ENCODE measurements at regions not wholly inside any gene's neighbourhood (a gene's known extent, or its start where the extent isn't known, plus 50 kb on each side); places are given as distances from the start of the nearest gene placed in this dataset.
A peak's percentile ranks its signal among the peaks of the same experiment; 100 is the strongest.

DNA sequence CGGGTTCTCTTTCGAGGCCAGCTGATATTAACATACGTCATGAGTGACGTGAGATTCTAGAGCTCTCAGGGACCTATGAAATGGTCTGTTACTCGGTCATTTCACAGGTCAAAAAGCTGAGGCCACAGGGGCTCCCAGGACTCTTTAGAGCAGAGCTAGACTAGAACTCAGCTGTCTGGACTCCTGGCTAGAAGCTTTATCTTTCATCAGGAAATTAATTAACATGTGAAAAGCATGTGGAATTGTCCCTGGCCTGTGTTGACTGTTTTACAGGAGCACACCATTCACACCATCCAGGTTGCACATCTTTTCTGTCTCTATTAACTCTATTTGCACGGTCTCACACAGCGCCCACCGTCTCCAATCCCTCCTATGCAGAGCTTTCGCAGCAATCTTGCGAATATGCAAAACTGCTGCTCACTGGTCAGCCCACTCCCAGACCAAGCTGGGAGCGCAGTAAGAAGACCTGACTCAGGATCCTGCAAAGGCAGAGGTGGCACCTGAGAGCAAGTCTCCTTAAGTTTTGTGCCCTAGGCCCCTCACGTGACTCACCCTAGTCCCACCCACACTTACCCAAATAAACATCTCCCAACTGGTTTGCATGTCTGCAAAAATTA, 522.5 kb downstream of the CD83 start:
- Histone ChIP-seq H3K4me1 (ENCODE audit: control insufficient read depth, insufficient read depth, low read length) (peaks cover 8% of the 10 kb centered on the region; the same call in 1 of the 2 replicates), H3K9me3 (ENCODE audit: control insufficient read depth, insufficient read depth, low read length) (no peaks in the 10 kb centered on the region), H3K36me3 (ENCODE audit: control insufficient read depth, insufficient read depth, low read length) (no peaks in the 10 kb centered on the region), H3K4me3 (ENCODE audit: low read length) (no peak overlapping the region), H3K27ac (ENCODE audit: low read length) (no peak overlapping the region), H3K27me3 (ENCODE audit: control insufficient read depth, insufficient read depth, low read length) (no peaks in the 10 kb centered on the region)
- no CpG with 5 or more reads among the region's 12 CpGs for WGBS (ENCODE audit: insufficient coverage, insufficient read length)
- DNase-seq (ENCODE audit: low read depth, low spot score) = peak; percentile 64

DNA sequence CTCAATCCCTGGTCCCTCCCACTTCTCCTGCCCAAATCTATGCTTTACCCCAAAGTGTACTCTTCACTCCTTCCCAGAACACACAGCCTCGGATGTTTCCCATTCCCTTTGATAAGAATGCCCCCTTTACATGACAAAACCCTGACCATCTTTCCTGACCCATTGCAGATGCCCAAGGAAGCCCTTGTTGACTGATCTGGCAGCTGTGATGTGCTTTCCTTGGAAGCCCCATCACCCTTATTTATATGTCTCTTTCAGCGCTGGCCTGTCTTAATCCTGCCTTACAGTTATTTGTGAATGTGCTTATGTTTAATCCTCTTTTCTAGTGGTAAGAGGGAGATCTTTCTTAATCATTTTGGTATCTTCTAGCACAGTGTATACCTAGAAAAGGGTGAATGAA, 523.1 kb downstream of the CD83 start:
- H3K36me3 ChIP-seq (ENCODE audit: control insufficient read depth, insufficient read depth, low read length) = no peaks in the 10 kb centered on the region
- H3K27ac ChIP-seq (ENCODE audit: low read length) = no peak overlapping the region
- no CpG with 5 or more reads among the region's 2 CpGs for WGBS (ENCODE audit: insufficient coverage, insufficient read length)
- no peaks in the 10 kb centered on the region for H3K27me3 ChIP-seq (ENCODE audit: control insufficient read depth, insufficient read depth, low read length)
- H3K4me1 ChIP-seq (ENCODE audit: control insufficient read depth, insufficient read depth, low read length) = peaks cover 6% of the 10 kb centered on the region; the same call in 1 of the 2 replicates
- no peaks in the 10 kb centered on the region for H3K9me3 ChIP-seq (ENCODE audit: control insufficient read depth, insufficient read depth, low read length)
- DNase-seq (ENCODE audit: low read depth, low spot score) = no peak
- H3K4me3 ChIP-seq (ENCODE audit: low read length) = no peak overlapping the region

DNA sequence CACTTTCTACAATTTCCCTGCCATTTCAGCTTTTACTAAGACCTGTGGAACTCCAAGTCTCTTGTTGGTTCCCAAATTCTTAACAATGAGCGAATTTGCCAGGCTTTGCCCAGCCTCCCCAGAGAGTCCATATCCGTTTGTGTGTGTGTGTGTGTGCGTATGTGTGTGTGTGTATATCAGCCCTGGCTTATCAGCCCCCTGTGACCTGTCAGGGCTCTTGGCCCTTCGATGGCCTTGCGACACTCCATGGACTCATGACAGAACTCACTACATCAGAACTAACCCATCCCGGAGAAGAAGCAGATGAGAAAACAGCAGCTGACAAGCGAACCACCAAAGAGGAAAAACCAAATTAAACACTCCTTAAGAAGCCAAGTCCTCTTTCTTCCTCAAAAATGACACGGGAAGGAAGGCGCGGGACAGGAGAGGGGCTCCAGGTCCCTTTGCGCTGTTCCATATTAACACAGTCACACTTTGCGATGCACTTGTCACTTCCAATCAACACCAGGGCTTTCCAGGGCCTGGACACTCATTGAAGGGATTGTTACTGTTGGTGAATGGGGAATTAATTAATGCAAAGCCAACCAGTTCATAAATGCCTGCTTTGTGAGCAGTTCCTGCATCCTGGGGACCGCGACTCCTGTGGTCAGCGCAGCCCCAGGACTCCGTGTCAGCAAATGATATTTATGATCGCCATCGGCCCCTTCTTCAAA, 524.0 kb downstream of the CD83 start:
- H3K27ac ChIP-seq (ENCODE audit: low read length) = no peak overlapping the region
- no peaks in the 10 kb centered on the region for H3K9me3 ChIP-seq (ENCODE audit: control insufficient read depth, insufficient read depth, low read length)
- no peaks in the 10 kb centered on the region for H3K36me3 ChIP-seq (ENCODE audit: control insufficient read depth, insufficient read depth, low read length)
- WGBS (ENCODE audit: insufficient coverage, insufficient read length) = no CpG with 5 or more reads among the region's 18 CpGs
- H3K27me3 ChIP-seq (ENCODE audit: control insufficient read depth, insufficient read depth, low read length) = no peaks in the 10 kb centered on the region
- DNase-seq (ENCODE audit: low read depth, low spot score) = no peak
- peaks cover 6% of the 10 kb centered on the region; the same call in 1 of the 2 replicates for H3K4me1 ChIP-seq (ENCODE audit: control insufficient read depth, insufficient read depth, low read length)
- no peak overlapping the region for H3K4me3 ChIP-seq (ENCODE audit: low read length)

DNA sequence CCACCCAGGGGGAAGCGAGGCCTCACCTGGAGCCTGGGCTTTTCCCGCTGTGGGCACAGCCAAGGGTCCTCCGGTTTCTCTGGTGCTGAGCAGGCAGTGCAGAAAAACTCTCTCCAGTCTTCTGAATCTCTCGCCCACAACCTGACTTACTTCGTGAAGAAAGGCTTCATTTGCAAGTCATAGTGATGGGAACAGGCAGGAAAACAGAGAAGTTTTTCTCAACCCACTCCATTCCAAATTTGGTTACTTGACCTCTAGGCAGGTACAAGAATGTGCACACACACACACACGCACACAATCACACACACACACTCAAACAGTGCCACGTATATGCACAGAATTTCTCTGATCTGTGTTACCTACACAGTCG, 524.5 kb downstream of the CD83 start:
- peaks cover 6% of the 10 kb centered on the region; the same call in 1 of the 2 replicates for H3K4me1 ChIP-seq (ENCODE audit: control insufficient read depth, insufficient read depth, low read length)
- DNase-seq (ENCODE audit: low read depth, low spot score) = no peak
- WGBS (ENCODE audit: insufficient coverage, insufficient read length) = no CpG with 5 or more reads among the region's 8 CpGs

DNA sequence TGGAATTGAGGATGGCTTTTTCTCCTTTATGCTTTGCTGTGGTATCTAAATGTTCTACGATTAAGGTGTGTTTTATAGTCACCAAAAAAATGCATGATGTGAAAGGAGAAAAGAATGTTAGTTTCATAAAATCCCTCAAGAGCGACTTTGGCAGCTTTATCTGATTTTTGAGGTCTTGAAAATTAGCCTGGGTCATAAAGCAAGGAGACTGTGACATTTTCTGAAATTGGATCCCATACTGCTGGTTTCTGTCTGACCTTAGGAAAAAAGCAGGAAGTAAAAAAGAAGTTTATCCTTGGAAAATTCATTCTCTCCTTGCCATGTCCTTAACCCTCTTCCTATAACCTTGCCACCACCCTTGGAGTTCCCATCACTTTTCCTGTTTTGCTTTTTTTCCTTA, 525.3 kb downstream of the CD83 start:
- no peaks in the 10 kb centered on the region for H3K27me3 ChIP-seq (ENCODE audit: control insufficient read depth, insufficient read depth, low read length)
- H3K4me1 ChIP-seq (ENCODE audit: control insufficient read depth, insufficient read depth, low read length) = peaks cover 6% of the 10 kb centered on the region; the same call in 1 of the 2 replicates
- no CpG with 5 or more reads among the region's 2 CpGs for WGBS (ENCODE audit: insufficient coverage, insufficient read length)
- H3K36me3 ChIP-seq (ENCODE audit: control insufficient read depth, insufficient read depth, low read length) = no peaks in the 10 kb centered on the region
- no peak overlapping the region for H3K27ac ChIP-seq (ENCODE audit: low read length)
- H3K9me3 ChIP-seq (ENCODE audit: control insufficient read depth, insufficient read depth, low read length) = no peaks in the 10 kb centered on the region
- no peak for DNase-seq (ENCODE audit: low read depth, low spot score)
- H3K4me3 ChIP-seq (ENCODE audit: low read length) = no peak overlapping the region

More for the DNA sequence above, 524.5 kb downstream of the CD83 start:
- Histone ChIP-seq H3K4me3 (ENCODE audit: low read length) (no peak overlapping the region), H3K36me3 (ENCODE audit: control insufficient read depth, insufficient read depth, low read length) (no peaks in the 10 kb centered on the region), H3K9me3 (ENCODE audit: control insufficient read depth, insufficient read depth, low read length) (no peaks in the 10 kb centered on the region), H3K27ac (ENCODE audit: low read length) (no peak overlapping the region), H3K27me3 (ENCODE audit: control insufficient read depth, insufficient read depth, low read length) (no peaks in the 10 kb centered on the region)

DNA sequence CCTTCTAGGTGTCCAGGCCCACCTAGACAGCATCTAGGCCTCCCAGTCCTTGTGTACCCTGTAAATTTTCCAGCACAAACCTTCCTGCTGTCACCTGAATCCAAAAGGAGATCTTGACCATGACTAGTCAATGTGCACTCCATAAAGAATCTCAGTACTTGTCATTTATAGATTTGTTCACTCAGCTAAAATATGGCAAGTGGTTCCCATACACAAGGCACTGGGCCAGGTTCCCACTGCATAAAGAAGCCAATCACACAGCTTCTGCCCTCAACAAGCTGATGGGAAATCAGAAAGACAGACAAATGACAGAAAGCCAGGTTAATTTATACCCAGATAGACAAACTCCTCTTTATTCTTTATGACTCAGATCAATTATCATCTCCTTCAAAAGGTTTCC, 526.8 kb downstream of the CD83 start:
- Histone ChIP-seq H3K4me3 (ENCODE audit: low read length) (no peak overlapping the region), H3K27ac (ENCODE audit: low read length) (no peak overlapping the region), H3K9me3 (ENCODE audit: control insufficient read depth, insufficient read depth, low read length) (no peaks in the 10 kb centered on the region), H3K4me1 (ENCODE audit: control insufficient read depth, insufficient read depth, low read length) (peaks cover 6% of the 10 kb centered on the region; the same call in 1 of the 2 replicates), H3K36me3 (ENCODE audit: control insufficient read depth, insufficient read depth, low read length) (no peaks in the 10 kb centered on the region), H3K27me3 (ENCODE audit: control insufficient read depth, insufficient read depth, low read length) (no peaks in the 10 kb centered on the region)
- no peak for DNase-seq (ENCODE audit: low read depth, low spot score)

DNA sequence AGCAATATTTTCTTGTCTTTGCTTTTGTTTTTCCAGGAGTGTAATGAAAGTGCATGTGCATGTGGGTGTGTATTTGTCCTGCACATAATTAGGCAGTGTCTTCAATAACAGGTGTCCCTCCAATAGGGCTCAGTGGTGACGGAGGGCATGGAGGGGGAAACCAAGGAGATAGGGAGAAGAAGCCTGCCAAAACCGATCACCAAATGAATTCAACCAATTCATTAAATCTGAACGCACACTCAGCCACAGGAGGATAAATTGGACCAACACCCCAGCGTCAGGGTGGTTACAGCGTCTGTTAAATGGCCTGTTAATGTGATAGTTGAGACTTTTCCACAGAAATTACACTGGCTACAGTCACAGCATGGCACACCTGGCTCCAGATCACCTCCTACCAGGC, 527.6 kb downstream of the CD83 start:
- H3K9me3 ChIP-seq (ENCODE audit: control insufficient read depth, insufficient read depth, low read length) = no peaks in the 10 kb centered on the region
- no peak overlapping the region for H3K4me3 ChIP-seq (ENCODE audit: low read length)
- no peaks in the 10 kb centered on the region for H3K36me3 ChIP-seq (ENCODE audit: control insufficient read depth, insufficient read depth, low read length)
- no CpG with 5 or more reads among the region's 5 CpGs for WGBS (ENCODE audit: insufficient coverage, insufficient read length)
- peaks cover 6% of the 10 kb centered on the region; the same call in 1 of the 2 replicates for H3K4me1 ChIP-seq (ENCODE audit: control insufficient read depth, insufficient read depth, low read length)
- H3K27ac ChIP-seq (ENCODE audit: low read length) = no peak overlapping the region
- H3K27me3 ChIP-seq (ENCODE audit: control insufficient read depth, insufficient read depth, low read length) = no peaks in the 10 kb centered on the region
- no peak for DNase-seq (ENCODE audit: low read depth, low spot score)

DNA sequence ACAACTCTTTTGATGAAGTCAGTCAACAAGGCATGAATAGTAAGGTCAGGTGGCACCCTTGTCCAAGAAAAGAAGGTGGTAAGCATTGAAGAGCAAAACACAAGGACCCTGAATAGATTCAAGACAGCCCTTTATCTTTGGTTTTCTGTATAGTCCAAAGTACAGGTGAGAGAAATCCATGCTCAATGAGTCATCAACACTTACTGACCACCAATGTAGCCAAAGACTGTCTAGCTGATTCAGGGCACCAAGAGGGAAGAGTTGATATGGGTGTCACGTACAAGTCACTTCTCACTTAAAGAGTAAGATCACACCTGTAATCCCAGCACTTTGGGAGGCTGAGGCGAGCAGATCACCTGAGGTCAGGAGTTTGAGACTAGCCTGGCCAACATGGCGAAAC, 528.3 kb downstream of the CD83 start:
- H3K27ac ChIP-seq (ENCODE audit: low read length) = no peak overlapping the region
- H3K27me3 ChIP-seq (ENCODE audit: control insufficient read depth, insufficient read depth, low read length) = no peaks in the 10 kb centered on the region
- no CpG with 5 or more reads among the region's 3 CpGs for WGBS (ENCODE audit: insufficient coverage, insufficient read length)
- no peaks in the 10 kb centered on the region for H3K9me3 ChIP-seq (ENCODE audit: control insufficient read depth, insufficient read depth, low read length)
- no peaks in the 10 kb centered on the region for H3K36me3 ChIP-seq (ENCODE audit: control insufficient read depth, insufficient read depth, low read length)
- H3K4me1 ChIP-seq (ENCODE audit: control insufficient read depth, insufficient read depth, low read length) = peaks cover 3% of the 10 kb centered on the region; the same call in 1 of the 2 replicates
- no peak for DNase-seq (ENCODE audit: low read depth, low spot score)
- H3K4me3 ChIP-seq (ENCODE audit: low read length) = no peak overlapping the region

DNA sequence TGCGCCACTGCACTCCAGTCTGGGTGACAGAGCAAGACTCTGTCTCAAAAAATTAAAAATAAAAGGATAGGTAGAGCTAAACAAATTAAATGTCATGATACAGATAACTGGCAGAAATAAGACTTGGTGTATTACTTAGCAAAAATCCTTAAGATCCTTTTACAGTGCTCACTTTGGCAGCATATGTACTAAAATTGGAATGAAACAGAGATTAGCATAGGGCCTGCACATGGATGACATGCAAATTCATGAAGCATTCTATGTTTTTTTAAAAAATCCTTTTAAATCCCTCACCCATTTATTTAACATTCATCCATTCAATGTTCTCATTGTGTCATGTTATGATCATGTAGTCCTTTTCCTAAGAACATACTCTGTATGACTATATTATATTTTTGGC, 528.8 kb downstream of the CD83 start:
- Histone ChIP-seq H3K27me3 (ENCODE audit: control insufficient read depth, insufficient read depth, low read length) (no peaks in the 10 kb centered on the region), H3K27ac (ENCODE audit: low read length) (no peak overlapping the region), H3K4me3 (ENCODE audit: low read length) (no peak overlapping the region), H3K9me3 (ENCODE audit: control insufficient read depth, insufficient read depth, low read length) (no peaks in the 10 kb centered on the region), H3K4me1 (ENCODE audit: control insufficient read depth, insufficient read depth, low read length) (peaks cover 3% of the 10 kb centered on the region; the same call in 1 of the 2 replicates), H3K36me3 (ENCODE audit: control insufficient read depth, insufficient read depth, low read length) (no peaks in the 10 kb centered on the region)
- no peak for DNase-seq (ENCODE audit: low read depth, low spot score)
- no CpG with 5 or more reads among the region's 1 CpG for WGBS (ENCODE audit: insufficient coverage, insufficient read length)

DNA sequence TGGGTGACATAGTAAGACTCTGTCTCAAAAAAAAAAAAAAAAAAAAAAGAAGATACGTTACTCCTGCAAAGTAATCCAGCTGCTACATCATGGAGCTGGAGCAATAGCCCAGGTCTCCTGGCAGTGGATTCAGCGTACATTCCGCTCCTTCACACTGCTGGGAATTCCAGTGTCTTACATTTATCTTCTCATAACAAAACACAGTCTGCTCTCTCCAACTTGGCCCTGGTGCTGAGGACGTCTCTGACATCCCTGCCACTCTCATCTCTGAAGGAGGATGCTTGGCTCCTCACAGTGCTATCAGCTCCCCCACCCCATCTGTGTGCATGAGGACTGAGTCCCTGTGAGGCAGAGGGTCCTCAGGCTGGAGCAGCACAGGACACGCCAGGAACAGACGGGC, 529.8 kb downstream of the CD83 start:
- Histone ChIP-seq H3K27me3 (ENCODE audit: control insufficient read depth, insufficient read depth, low read length) (no peaks in the 10 kb centered on the region), H3K27ac (ENCODE audit: low read length) (no peak overlapping the region), H3K4me1 (ENCODE audit: control insufficient read depth, insufficient read depth, low read length) (no peaks in the 10 kb centered on the region), H3K9me3 (ENCODE audit: control insufficient read depth, insufficient read depth, low read length) (no peaks in the 10 kb centered on the region), H3K4me3 (ENCODE audit: low read length) (no peak overlapping the region), H3K36me3 (ENCODE audit: control insufficient read depth, insufficient read depth, low read length) (no peaks in the 10 kb centered on the region)
- no peak for DNase-seq (ENCODE audit: low read depth, low spot score)
- no CpG with 5 or more reads among the region's 6 CpGs for WGBS (ENCODE audit: insufficient coverage, insufficient read length)

DNA sequence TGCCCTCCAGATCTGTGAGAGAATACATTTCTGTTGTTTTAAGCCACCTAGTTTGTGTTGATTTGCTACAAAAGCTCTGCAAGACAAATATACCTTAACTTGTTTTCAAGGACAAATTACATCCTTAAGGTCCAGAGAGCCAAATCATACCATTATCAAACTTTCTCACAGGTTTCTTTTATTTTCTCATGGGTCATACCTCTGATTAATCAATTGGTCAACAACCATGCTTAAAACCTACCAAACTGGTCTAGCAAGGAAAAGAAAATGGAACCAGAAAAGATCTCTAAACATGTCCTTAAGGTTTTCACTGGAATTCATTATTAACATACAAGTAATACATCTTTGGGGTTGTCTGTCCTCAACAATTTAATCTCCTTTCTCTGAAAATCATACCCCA, 535.0 kb downstream of the CD83 start:
- no peak for DNase-seq (ENCODE audit: low read depth, low spot score)
- Histone ChIP-seq H3K27me3 (ENCODE audit: control insufficient read depth, insufficient read depth, low read length) (no peaks in the 10 kb centered on the region), H3K27ac (ENCODE audit: low read length) (no peak overlapping the region), H3K36me3 (ENCODE audit: control insufficient read depth, insufficient read depth, low read length) (no peaks in the 10 kb centered on the region), H3K4me3 (ENCODE audit: low read length) (no peak overlapping the region), H3K9me3 (ENCODE audit: control insufficient read depth, insufficient read depth, low read length) (no peaks in the 10 kb centered on the region), H3K4me1 (ENCODE audit: control insufficient read depth, insufficient read depth, low read length) (no peaks in the 10 kb centered on the region)
